BE2C (cell line): ENCODE measurements at regions not wholly inside any gene's neighbourhood (a gene's known extent, or its start where the extent isn't known, plus 50 kb on each side); places are given as distances from the start of the nearest gene placed in this dataset.

ENCODE experiments used
- DNase-seq: peaks from one replicate; pipeline ENCODE4 v3.0.0-alpha.2; 2020
- H3K27me3 ChIP-seq: fragments of 250-450 bp; sonication (Bioruptor Pico); 2 replicates; pipeline ENCODE4 v1.5.1; 2020; ENCODE audit warnings: mild to moderate bottlenecking
- H3K36me3 ChIP-seq: fragments of 250-450 bp; sonication (Bioruptor Pico); 2 replicates; pipeline ENCODE4 v1.5.1; 2020; ENCODE audit warnings: mild to moderate bottlenecking
- H3K4me1 ChIP-seq: fragments of 250-450 bp; sonication (Bioruptor Pico); 2 replicates; pipeline ENCODE4 v1.5.1; 2020
- H3K4me3 ChIP-seq: 2 replicates; pipeline ENCODE4 v1.5.1; 2011; ENCODE audit warnings: low read depth, low read length
- H3K9me3 ChIP-seq: fragments of 250-450 bp; sonication (Bioruptor Pico); 2 replicates; pipeline ENCODE4 v1.5.1; 2020
- TF ChIP-seq, protein P1 (sequence below): IDR thresholded peaks from 2 replicates; pipeline ENCODE4 v1.5.1; 2012; ENCODE audit warnings: mild to moderate bottlenecking, low read depth, low read length

DNA sequence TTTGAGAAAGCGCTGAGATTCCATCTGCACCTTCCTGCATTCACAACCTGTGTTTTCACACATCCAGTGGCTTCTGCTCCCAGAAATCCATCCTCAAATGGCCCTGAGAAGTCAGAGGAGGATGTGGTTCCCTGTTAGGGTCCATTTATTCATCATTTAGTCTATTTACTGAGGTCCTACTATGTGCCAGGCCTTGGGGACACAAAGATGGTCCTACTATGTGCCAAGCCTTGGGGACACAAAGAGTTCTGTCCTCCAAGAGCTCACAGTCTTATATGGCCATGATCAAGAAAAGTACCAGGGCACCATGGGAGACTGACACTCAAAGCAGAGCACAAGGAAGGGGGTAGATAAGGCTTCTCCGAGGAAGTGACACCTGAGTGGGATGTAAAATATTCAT is 147.1 kb upstream of the ATP1B1 start:
- Histone ChIP-seq H3K4me1 (no peaks in the 10 kb centered on the region), H3K27me3 (no peaks in the 10 kb centered on the region), H3K9me3 (no peaks in the 10 kb centered on the region), H3K36me3 (no peaks in the 10 kb centered on the region), H3K4me3 (no peak overlapping the region)
- DNase-seq, result no peak
- TF ChIP-seq, protein P1, sequence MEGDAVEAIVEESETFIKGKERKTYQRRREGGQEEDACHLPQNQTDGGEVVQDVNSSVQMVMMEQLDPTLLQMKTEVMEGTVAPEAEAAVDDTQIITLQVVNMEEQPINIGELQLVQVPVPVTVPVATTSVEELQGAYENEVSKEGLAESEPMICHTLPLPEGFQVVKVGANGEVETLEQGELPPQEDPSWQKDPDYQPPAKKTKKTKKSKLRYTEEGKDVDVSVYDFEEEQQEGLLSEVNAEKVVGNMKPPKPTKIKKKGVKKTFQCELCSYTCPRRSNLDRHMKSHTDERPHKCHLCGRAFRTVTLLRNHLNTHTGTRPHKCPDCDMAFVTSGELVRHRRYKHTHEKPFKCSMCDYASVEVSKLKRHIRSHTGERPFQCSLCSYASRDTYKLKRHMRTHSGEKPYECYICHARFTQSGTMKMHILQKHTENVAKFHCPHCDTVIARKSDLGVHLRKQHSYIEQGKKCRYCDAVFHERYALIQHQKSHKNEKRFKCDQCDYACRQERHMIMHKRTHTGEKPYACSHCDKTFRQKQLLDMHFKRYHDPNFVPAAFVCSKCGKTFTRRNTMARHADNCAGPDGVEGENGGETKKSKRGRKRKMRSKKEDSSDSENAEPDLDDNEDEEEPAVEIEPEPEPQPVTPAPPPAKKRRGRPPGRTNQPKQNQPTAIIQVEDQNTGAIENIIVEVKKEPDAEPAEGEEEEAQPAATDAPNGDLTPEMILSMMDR, result no peak

DNA sequence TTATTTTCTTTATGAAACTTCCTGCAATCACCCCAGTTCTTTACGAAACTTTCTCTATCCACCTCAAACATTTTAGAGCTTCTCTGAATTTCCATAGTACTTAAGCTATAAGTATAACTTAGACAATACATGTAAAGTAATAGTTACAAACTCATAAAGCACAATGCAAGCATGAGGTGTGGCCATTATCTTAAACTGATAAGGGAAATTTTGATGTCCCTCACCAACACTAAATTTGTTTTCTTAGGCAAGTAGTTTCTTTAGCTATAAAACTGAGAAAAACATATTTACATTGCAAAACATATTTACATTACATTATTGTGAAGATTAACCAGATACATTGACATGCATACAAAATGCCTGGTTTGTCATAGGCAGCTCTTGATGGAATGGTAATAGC is 146.4 kb upstream of the ATP1B1 start:
- H3K4me3 ChIP-seq, result no peak overlapping the region
- TF ChIP-seq, protein P1, result no peak
- no peaks in the 10 kb centered on the region for H3K4me1 ChIP-seq
- H3K9me3 ChIP-seq, result no peaks in the 10 kb centered on the region
- H3K36me3 ChIP-seq, result no peaks in the 10 kb centered on the region
- no peak for DNase-seq
- H3K27me3 ChIP-seq, result no peaks in the 10 kb centered on the region

DNA sequence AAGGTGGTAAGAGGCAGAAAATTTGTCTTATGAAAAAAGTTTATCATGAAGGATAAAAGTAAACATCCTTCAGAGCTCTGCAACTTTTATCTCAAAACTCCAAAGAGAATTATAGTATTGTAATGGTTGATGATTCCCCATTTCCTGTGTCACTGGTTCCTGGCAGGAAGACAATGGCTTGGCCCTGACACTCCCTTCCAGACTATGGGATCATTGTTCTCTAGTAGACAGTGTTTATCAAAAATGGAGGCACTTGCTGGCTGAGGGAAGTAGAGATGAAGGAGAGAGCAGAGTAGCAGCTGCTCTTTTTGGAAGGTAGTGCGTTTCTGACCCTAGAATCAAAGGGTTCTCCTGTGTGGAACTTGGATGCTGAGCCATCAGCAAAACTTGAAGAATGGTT is 145.9 kb upstream of the ATP1B1 start:
- Histone ChIP-seq H3K4me3 (no peak overlapping the region), H3K27me3 (no peaks in the 10 kb centered on the region), H3K36me3 (no peaks in the 10 kb centered on the region), H3K9me3 (no peaks in the 10 kb centered on the region), H3K4me1 (no peaks in the 10 kb centered on the region)
- TF ChIP-seq, protein P1, result no peak
- no peak for DNase-seq

DNA sequence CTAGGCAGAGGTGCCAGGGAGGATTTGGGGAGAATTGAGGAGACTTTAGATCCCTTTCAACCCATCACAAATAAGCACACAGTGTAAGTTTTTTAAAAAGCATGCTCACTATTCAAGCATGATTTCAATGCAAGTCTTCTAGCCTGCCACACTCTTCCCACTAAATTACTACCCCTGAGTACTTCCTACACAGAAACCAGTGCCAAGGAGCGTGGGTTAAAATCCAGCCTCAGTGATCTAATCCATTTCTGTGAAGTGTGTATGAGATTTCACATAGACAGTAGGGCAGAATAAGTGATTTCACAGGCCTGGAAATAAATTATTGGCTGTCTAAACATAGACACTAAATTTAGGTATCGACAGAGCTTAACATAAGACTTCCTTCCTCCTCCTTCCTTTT is 142.9 kb upstream of the ATP1B1 start:
- H3K36me3 ChIP-seq, result no peaks in the 10 kb centered on the region
- no peaks in the 10 kb centered on the region for H3K27me3 ChIP-seq
- H3K9me3 ChIP-seq, result no peaks in the 10 kb centered on the region
- TF ChIP-seq, protein P1, result no peak
- no peaks in the 10 kb centered on the region for H3K4me1 ChIP-seq
- H3K4me3 ChIP-seq, result no peak overlapping the region
- no peak for DNase-seq

DNA sequence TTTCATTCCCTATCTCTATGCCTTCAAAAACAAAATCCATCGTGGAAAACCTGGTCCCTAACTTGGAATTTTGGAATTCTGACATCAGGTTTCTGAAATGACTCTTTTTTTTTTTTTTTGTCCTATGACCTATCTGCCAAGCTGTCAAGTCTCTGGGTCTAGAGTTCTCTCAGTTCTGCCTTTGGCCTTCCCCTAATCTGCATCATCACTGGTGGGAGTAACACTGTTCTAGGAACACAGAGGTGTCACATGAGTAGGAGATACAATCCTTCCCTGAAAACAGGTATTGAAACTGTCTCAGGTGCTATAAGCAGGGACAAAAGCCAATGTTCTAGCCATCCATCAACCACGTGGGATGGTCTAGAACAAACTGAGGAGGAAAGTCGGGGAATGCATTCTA is 142.0 kb upstream of the ATP1B1 start:
- Histone ChIP-seq H3K4me1 (no peaks in the 10 kb centered on the region), H3K4me3 (no peak overlapping the region), H3K36me3 (no peaks in the 10 kb centered on the region), H3K9me3 (no peaks in the 10 kb centered on the region), H3K27me3 (no peaks in the 10 kb centered on the region)
- no peak for DNase-seq
- TF ChIP-seq, protein P1, result no peak

DNA sequence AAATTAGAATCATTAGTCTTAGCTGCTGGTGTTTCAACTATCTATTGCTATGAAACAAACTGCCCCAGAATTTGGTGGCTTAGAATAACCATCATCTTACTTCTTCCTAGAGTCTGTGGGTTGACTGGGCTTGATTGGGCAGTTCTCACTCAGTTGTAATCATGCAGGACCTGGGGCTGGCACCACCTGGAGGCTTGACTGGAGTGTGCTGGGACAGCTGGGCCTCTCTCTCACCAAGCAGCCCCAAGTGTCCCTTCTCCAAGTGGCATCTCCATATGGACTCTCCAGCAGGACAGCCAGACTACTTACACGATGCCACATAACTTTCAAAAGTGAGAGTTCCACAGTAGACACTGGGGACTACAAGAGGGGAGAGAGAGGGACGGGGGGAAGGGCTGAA is 140.3 kb upstream of the ATP1B1 start:
- Histone ChIP-seq H3K4me3 (no peak overlapping the region), H3K4me1 (no peaks in the 10 kb centered on the region), H3K36me3 (no peaks in the 10 kb centered on the region), H3K27me3 (no peaks in the 10 kb centered on the region), H3K9me3 (no peaks in the 10 kb centered on the region)
- TF ChIP-seq, protein P1, result no peak
- DNase-seq, result no peak
